T-helper 1 cell (primary cell): ENCODE measurements at regions not wholly inside any gene's neighbourhood (a gene's known extent, or its start where the extent isn't known, plus 50 kb on each side); places are given as distances from the start of the nearest gene placed in this dataset.

ENCODE experiments used
- DNase-seq, 5 donors: peaks; one replicate each; pipeline ENCODE4 v3.0.0-alpha.2; 2012 to 2020

GRCh38 chrX:140848800-140849199 is 139.2 kb downstream of the LINC00632 start:
- no peak for DNase-seq

- no peak for DNase-seq
Measured at GRCh38 chrX:140860718-140861117, 141.7 kb upstream of the SPANXB1 start.

GRCh38 chrX:140866446-140866845 is 135.9 kb upstream of the SPANXB1 start:
- DNase-seq: no peak

- DNase-seq: no peak
Measured at GRCh38 chrX:140912606-140913005, 89.8 kb upstream of the SPANXB1 start.

- DNase-seq: no peak
Measured at GRCh38 chrX:140913802-140914501, 88.4 kb upstream of the SPANXB1 start.

GRCh38 chrX:140916872-140917271 is 85.5 kb upstream of the SPANXB1 start:
- peak in 1 of 5 donors; percentile 54 for DNase-seq

GRCh38 chrX:140917354-140918115 is 84.9 kb upstream of the SPANXB1 start:
- peak in 1 of 5 donors; percentile 76 for DNase-seq

- peak in 3 of 5 donors; percentile 2 to 76 (median 15) for DNase-seq
Measured at GRCh38 chrX:140918398-140919038, 83.9 kb upstream of the SPANXB1 start.

- no peak for DNase-seq
Measured at GRCh38 chrX:140920416-140920815, 82.0 kb upstream of the SPANXB1 start.

- no peak for DNase-seq
Measured at GRCh38 chrX:140923118-140923517, 79.3 kb upstream of the SPANXB1 start.

- no peak for DNase-seq
Measured at GRCh38 chrX:140928739-140929138, 73.7 kb upstream of the SPANXB1 start.

- no peak for DNase-seq
Measured at GRCh38 chrX:140933016-140933415, 69.4 kb upstream of the SPANXB1 start.

GRCh38 chrX:140933874-140934655 is 68.3 kb upstream of the SPANXB1 start:
- no peak for DNase-seq

- no peak for DNase-seq
Measured at GRCh38 chrX:140943513-140943912, 58.9 kb upstream of the SPANXB1 start.

- DNase-seq: no peak
Measured at GRCh38 chrX:140944710-140945109, 57.7 kb upstream of the SPANXB1 start.

GRCh38 chrX:140948827-140949226 is 53.6 kb upstream of the SPANXB1 start:
- DNase-seq: no peak

GRCh38 chrX:140949233-140949632 is 53.2 kb upstream of the SPANXB1 start:
- DNase-seq: no peak
